RPMI8226 (cell line): ENCODE measurements at regions not wholly inside any gene's neighbourhood (a gene's known extent, or its start where the extent isn't known, plus 50 kb on each side); places are given as distances from the start of the nearest gene placed in this dataset.

Experiments used
- DNase-seq: peaks from one replicate; pipeline ENCODE4 v3.0.0-alpha.2; 2015

DNA sequence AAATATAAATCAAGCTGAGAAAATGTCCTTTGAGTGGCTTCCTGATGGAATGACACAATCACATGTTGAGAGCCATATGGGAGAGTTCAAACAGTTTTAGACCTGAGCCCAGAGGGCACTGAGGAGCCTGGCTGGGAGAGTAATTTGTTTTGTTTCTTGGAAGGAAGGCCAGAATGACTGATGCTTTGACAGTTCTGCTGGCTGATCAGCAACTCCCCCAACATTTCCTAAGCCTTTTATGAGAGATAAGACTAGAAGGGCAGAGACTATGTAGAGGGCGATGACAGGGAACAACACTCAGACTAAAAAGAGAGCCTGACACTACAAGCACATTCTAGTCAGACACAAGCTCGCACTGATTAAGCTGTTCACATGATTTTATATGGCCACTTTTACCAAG lies 169.2 kb downstream of the COX7C start:
- DNase-seq, result no peak

DNA sequence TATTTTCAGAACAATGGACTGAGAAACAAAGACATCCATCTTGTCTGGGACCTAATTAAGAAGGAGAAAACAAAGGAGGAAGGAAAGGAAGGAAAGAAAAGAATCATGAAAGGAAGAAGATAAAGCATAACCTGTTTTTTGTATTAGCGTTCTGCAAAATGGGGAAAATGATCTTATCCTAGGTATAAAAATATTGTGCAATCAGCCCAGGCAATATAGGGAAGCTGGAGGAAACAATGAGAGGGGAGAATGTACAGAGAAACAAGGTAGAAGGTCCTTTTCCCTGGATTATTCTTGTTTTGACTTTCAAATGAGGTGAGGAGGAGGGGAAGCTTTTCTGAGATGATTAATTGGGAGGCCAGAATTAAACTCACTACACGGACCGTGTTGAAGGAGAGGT lies 177.9 kb downstream of the COX7C start:
- DNase-seq, result no peak

DNA sequence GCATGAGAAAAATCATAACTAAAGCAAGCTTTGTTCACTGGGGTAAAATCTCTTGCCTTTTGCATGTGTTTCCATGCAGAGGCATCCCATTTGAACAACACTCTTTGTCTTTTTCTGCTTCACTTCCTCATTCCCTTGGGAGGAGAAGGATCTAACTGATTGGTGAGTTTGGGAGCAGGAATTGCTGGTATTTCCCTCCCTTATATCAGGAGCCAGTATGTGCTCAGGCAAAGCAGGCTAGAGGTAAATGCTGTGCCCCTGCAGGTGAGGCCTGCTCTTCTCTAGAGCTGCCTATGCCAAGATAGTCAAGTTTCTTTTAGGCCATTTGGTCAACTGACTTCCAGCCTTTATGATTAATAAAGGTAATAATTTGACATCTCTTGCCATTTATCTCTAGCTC lies 179.9 kb downstream of the COX7C start:
- DNase-seq, result no peak

DNA sequence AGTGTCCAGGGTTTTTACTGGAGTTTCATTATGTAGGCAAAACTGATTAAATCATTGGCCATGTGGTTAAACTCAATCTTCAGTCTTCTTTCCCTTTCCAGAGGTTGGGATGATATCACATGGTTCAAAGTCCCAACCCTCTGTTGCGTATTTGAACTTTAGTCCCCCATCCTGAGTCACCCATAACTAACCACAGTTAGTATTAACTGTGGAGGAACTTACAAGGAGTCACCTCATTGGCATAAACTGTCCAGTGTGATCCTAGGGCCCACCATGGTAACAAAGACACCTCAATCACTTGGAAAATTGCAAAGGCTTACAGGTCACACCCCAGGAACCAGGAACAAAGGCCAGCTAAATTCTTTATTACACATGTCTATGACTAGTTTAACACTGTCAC lies 188.5 kb downstream of the COX7C start:
- DNase-seq, result no peak

DNA sequence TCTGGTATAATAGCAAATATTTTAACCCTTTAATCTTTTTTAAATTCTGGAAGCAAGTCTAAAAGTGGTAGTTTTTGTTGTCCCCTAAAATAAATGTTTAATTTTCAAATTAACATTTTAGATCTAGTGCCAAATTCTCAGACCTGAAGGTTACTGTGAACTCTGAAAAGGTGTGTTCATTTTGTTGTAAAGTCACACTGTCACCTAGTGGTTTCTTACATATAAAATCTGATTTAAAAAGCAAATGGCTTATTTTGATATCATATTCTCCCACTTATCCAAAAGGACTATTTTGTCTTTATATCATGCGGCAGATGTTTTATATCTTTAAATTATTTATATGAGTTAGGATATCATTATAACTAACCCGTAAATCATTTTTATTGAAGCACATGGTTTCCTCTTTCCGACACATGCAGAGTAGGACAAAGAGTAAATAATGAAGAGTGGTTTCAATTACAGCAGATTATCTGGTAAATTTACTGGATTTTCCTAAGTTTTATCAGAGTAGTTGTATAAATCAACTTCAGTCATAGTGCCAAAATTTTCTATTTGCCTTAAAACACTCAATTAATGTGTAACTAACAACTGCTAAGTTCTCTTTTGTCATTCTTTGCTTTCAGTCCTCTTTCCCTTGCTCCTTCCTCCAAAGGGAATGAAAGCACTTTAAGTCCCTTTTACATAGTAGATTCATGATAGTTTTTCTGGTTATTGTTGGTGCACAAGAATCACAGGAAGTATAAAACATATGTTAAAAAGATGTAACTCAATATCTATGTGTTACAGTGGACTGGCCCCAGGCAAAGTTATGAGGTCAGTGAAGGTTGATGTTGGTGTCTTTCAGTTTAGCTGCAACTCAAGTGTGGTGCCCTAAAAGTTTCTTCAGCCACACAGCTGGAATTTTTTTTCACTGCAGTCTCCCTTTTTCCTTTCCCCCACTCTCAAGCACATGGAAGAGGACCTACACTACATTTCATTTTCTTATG lies 189.6 kb downstream of the COX7C start:
- DNase-seq, result no peak

DNA sequence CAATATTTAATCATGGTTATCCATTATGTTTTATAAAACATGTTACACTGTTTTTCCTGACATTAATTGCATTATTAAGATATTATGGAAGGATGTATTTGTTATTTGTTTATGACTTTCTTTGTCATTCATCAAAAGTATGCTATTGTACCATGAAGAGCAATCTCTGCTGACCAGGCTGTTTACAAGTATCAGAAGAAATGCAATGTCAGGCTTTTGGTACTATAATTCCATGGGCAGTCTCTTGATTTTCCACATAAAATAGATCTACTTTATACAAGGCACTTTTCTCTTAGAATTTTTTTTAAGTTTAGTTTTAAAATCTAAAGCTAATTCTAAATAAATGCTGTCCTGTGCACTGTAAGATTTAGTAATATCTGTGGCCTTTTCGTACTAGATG lies 196.6 kb downstream of the COX7C start:
- no peak for DNase-seq

DNA sequence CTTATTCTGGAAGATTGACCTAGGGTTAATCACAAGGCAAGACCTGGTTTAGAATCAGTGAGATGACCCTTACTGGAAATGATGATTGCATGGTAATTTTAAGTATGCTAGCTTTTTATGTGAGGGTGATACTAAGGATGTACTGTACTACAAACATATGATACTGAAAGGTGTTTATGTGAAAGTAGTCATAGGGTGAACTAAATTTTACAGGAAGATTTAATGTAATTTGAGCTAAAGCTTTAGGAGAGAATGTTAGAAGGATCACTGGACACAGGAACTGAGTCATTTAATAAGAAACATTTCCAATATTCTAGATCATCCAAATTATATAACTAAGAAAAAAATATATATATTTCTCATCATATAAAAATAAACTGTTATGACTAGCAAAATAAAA lies 197.2 kb downstream of the COX7C start:
- no peak for DNase-seq

DNA sequence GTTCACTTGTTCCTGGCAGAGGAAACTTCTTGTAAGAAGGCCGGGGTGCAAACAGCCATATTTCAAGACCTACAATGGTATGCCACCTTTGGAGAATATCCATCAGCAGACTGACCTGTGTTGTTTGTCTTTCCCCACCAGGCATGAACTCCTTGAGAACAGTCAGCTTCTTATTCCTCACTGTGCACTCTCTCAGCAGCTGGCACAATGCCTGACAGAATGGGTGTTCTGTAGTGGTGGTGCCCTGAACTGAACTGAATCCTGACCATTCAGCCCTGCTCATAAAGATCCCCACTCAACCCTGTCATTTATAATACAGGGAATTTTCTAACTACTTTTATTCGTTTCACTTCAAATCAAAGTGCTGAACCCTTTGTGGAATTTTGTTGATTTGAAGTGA lies 206.9 kb downstream of the COX7C start:
- no peak for DNase-seq

DNA sequence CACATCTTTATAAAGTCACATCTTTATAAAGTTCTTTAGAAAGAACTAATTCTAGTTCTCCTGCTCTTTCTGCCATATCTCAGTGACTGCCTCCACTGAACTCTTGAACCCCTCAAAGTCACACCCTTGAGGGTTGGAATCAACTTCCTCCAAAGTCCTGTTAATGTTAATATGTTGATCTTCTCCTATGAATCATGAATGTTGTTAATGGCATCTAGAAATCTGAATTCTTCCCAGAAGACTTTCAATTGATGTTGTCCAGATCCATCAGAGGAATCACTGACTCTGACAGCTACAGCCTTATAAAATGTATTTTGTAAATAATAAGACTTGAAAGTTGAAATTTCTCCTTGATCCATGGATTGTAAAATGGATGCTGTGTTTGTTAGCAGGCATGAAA lies 213.4 kb downstream of the COX7C start:
- DNase-seq, result no peak

DNA sequence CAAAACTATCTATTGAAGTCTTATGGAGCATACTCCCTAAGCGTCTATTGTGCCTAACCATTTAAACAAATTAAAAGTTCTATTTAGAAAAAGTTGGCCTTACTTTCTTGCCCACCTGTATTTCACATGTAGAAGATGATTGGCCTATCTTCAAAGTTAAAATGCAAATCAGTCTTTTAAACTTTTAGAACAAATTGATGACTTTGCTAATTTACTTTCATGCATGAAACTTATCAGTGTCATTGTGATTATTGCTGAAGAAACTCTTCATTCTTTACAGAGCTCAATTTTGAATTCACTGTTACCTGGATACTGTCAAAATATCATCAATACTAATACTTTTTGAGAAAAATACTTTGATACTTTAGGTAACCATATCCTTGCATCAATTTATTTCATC lies 216.1 kb downstream of the COX7C start:
- DNase-seq, result no peak

DNA sequence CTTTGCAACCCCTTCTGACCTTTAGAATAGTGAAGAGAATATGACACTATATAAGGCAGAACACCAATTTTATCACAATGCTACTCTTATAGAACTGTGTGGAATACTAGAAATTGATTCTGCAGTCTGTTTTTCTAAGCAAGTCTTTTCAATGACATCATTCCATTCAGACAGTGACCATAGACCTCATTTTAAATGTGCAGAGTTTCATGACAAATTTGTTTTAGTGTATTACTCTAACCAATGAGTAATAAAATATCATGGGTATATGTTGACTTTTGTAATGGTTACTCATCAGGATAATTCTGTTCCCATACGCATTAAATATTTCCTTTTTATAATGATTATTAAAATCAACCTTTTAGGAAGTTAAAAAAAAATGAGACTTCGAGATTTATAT lies 219.9 kb downstream of the COX7C start:
- DNase-seq, result no peak

DNA sequence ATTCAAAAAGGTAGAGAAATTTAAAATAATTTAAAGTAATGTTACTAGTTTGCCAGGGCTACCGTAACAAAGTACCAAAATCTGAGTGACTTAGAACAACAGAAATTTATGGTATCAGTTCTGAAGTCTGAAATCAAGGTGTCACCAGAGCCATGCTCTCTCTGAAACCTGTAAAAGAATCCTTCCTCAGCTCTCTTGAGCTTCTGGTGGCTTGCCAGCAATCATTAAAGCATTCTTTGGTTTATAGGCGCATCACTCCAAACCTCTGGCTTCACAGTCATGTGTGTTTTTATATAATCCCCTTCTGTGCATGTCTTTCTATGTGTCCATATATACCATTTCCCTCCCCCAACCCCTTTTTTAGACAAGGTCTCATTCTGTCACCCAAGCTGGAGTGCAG lies 220.3 kb downstream of the COX7C start:
- peak; percentile 12 for DNase-seq

DNA sequence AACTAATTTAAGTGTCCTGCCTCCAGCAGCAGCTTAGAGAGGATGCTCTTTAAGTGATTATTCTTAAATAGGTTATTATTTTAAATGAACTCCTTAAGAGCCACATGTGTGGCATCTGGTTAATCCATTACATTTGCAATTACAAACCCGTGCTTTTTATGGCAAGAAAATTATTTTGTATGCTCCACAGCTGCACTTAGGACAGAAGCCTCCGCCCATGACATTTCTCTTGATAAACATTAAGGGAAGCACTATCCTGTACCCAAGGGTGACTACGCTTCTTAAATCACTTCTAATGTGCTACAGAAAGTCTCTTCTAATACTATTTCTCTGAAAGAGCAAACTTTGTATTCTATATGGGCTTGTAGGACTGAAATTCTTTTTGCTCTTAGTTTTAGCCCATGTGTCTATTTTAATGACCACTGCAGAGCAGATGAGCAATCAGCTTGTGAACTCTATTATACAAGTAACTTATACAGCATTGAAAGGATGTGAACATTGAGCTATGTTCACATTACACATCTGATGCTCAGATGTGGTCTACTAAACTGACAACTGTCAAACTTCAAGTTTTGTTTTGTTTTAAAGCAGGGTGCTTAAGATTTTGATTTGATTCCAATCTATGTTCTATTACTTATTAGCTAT lies 223.4 kb downstream of the COX7C start:
- DNase-seq, result no peak

DNA sequence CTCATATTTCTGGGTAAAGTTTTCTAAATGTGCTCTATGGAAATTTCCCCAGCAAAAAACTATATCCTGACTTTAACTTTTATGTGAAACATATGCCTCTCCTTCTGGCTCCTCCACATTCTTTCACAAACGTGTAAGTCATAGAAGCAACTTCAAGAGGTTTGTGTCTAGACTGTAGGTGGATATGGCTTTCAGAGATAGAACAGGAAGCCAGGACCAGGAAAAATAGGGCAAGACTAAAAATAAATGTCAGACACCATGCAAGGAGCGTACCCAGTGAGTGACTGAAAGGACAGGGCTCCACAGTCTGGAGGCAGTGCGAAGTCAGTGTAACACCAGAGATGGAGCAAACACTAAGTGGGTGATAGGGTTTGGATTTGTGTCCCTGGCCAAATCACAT lies 240.7 kb downstream of the COX7C start:
- DNase-seq, result no peak

DNA sequence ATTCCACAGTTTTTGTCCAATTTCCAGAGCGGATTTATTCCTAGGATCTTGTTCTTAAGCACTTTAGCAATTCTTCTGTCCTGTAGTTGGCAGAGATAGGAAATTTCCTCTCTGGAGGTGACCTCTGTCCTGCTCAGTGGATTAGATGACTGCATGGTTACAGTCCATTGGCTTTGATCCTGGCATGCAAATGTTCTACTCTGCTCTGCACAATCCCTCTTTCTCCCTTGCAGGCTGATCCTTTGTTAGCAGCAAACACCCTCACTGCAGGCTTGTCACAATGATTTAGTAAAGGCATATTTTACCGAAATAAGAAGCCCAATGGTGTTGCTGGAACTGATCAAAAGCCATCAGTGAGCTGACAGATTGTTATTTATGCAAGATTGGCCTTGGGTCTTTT lies 243.8 kb downstream of the COX7C start:
- DNase-seq, result no peak

DNA sequence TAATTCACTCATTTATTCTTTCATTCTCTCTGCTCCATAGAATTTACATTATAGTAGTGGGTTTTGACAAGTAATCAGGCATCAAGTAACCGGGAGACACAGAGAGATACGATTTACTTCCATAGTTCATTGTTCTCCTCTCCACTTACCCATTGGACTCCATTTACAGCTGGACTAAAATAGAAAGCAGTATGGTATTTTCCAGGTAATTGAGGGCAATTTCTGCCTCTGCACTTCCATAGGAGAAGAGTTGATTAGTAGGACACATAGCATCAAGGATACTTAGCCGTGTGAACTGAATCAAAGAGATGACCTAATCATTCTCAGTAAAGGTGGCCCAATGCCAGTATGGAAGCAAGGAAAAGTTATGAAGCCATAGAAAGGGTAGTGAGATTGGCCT lies 244.4 kb downstream of the COX7C start:
- no peak for DNase-seq

DNA sequence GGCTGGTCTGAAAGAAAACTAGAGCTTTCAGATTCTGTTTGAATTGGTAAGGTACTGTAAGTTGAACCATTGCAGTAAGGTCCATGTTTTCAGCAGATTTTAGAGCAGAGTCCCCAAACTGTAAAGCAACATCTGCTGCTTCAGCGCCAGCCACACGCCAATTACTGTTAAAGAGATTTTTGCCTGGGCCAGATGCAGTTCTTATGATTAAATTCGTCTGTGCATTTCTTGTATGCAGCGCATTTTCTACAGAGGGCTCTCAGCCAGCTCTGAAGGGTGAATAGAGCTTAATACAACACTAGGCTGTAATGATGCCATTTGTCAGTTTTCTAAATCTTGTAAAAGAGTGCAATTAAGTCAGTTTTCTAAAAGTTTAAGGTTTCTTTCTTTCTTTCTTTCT lies 246.3 kb downstream of the COX7C start:
- DNase-seq, result no peak

DNA sequence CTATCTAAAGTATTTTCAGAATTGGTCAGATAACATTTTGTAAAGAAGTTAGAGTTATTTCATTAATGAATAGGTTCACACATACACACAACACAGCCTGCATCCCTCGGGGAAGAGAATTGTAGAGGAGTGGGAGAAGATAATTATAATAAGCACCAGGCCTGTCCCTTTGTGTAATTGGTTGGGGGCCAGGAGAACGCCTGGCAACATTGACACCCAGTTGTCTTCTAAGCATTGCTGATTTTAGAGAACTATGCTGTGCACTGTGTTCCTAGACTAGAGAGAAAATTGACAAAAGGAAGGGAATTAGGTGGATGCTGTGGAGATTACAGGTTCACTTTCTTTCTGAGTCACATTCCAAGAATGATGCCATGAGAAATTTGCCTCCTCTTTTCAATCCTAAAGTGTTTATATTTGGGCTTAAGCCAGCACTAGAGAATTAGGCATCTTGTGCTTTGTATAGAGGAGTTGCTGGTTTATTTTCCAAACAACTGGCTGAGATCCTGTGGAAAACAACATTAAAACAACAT lies 247.6 kb downstream of the COX7C start:
- no peak for DNase-seq

DNA sequence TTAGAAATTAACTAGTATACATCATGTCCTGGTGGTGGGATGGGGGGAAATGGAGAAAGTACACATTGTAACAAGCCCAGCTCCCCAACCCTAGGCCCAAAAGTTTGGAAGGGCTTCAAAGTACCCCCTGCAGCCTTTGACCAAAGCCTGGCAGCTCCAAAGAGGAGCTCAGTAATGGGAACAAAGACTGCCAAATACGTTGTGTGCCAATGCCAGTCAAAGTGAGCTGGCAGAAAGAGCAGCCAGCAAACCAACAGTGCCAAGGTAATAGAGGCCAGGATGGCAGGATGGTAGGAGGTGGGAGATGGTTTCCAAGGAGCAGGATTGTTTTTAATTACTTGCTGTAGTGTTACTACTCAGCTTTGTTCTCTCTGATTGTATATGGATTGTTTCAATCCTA lies 248.3 kb downstream of the COX7C start:
- DNase-seq, result no peak

DNA sequence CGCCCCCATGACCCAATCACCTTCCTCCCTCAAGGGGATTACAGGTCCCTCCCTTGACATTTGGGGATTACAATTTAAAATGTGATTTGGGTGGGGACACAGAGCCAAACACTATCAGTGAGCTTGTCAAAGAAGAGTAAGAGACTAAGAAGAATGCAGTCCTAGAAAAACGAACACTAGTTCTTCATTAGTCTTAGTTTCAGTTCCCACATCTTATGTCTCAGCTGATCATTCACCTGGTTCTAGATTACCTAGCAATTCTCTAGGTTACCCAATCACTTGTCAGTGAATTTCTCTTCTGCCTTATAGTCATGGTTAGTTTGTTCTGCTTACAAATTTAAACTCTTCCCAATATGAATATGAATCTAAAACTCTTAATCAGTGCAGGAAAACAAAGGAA lies 251.5 kb downstream of the COX7C start:
- no peak for DNase-seq

DNA sequence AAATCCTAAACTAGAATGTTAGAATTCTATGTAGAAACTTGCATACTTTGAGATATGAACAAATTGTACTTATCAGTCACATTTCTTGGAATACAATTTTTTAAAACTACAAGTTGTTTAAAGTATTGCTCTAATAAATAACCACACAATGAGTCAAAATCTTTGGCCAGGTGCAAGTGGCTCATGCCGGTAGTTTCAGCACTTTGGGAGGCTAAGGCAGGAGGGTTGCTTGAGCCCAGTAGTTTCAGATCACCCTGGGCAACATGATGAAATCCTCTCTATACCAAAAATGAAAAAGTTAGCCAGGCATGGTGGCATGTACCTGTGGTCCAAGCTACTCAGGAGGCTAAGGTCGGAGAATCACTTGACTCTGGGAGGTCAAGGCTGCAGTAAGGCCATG lies 257.8 kb downstream of the COX7C start:
- no peak for DNase-seq

DNA sequence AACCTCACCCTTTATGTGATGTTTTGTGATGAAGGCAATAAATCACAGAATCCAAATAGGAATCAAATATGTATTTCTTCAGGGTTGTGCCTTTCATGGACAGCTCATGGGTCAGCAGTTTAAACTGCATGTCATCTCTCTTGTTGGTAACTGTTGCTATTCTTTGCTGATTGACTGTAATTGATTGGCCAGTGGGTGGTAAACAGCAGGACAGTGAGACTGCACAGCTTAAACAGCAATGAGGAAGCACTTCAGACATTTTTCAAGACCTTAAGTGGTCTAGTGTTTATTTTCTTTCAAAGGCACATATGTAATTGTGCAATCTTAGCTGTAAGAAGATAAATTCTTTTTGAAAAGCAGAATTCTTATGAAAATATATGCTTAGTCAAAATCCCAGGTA lies 260.5 kb downstream of the COX7C start:
- no peak for DNase-seq

DNA sequence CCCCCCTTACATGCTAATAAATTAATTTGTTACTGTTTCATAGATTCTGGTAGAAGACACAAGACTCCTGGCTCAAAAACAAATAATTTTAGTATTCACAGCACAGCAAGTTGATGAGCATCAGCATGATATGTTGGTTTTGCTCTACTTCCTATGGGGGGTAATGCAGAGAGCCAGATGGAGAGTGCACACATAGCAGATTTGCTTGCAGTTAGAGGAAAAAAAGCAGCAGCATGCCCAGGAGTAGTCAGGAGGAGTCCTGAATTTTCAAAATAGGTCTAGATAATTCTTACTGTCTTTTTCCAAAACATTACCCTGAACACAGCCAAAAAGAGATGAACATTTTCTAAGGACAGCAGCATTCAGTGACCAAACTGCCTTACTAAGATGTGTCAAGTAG lies 261.3 kb downstream of the COX7C start:
- no peak for DNase-seq

DNA sequence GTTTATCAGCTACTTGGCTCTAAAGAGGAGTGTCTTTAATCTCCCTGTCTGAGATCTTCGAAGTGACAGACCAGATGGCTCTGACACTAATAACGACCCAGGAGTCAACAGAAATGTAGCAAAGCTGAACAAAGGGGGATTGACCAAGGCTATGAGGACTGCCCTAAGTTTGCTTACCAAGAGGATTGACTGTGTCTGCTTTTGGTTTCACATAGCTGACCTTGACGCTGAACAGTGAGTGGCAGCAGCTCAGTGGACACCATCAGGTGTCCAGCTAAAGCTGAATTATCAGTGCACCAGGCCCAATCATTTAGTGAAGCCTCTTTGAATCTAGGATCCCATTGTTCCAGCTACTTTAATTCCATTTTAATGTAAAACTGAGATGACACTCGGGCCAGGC lies 262.6 kb downstream of the COX7C start:
- no peak for DNase-seq
